HFF-Myc (cell line): ENCODE measurements at regions not wholly inside any gene's neighbourhood (a gene's known extent, or its start where the extent isn't known, plus 50 kb on each side); places are given as distances from the start of the nearest gene placed in this dataset.
"Not testable (repeated sequence)": the region's sequence is repeated elsewhere in the genome, so short reads cannot be mapped to it uniquely, and the experiment has no call there.

Experiments
- DNase-seq: peaks from one replicate; pipeline ENCODE4 v3.0.0-alpha.2; 2011; ENCODE audit warnings: low read depth; ENCODE audit errors: extremely low read depth
- H3K4me3 ChIP-seq: replicated peaks from 2 replicates; pipeline ENCODE4 v1.5.1; 2011; ENCODE audit warnings: low read depth, mild to moderate bottlenecking, control low read depth, low read length
- TF ChIP-seq, protein P1 (sequence below): IDR thresholded peaks from 2 replicates; pipeline ENCODE4 v1.5.1; 2012; ENCODE audit warnings: mild to moderate bottlenecking, low read depth, low read length, control low read depth; ENCODE audit errors: missing control alignments

DNA sequence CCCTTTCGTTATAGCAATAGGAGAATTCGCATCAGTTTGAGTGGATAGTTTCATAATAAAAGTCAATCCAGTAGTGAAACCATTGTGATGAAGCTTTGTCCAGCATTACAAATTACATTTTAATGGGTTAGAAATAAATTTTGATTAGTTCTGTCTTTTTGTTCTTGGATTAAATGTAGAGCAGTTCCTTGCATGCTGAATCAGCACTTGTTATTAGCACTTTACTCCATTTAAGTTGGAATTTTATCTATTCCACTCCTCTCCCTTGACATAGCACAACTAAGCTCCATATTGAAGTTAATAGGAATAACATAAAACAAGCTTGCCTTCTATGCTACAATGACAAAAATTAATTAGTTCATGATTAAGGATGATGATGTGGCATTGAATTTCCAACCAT, 624.1 kb downstream of the CCDC85A start:
- no peak for DNase-seq
- TF ChIP-seq, protein P1, sequence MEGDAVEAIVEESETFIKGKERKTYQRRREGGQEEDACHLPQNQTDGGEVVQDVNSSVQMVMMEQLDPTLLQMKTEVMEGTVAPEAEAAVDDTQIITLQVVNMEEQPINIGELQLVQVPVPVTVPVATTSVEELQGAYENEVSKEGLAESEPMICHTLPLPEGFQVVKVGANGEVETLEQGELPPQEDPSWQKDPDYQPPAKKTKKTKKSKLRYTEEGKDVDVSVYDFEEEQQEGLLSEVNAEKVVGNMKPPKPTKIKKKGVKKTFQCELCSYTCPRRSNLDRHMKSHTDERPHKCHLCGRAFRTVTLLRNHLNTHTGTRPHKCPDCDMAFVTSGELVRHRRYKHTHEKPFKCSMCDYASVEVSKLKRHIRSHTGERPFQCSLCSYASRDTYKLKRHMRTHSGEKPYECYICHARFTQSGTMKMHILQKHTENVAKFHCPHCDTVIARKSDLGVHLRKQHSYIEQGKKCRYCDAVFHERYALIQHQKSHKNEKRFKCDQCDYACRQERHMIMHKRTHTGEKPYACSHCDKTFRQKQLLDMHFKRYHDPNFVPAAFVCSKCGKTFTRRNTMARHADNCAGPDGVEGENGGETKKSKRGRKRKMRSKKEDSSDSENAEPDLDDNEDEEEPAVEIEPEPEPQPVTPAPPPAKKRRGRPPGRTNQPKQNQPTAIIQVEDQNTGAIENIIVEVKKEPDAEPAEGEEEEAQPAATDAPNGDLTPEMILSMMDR, result no peak
- no peak overlapping the region for H3K4me3 ChIP-seq

DNA sequence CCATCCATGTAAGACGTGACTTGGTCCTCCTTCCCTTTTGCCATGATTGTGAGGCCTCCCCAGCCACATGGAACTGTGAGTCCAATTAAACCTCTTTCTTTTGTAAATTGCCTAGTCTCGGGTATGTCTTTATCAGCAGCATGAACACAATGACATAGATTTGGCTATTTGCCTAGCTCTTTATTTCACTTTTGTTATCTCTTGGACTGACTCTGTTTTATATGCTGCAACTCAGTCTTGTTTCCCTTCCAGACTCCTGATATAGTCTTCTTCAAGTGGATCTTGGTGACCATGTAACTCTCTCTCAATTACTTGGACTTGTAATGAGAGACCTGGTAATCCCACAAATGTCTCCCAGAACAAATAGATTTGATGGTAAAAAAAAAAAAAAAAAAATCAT, 627.6 kb downstream of the CCDC85A start:
- TF ChIP-seq, protein P1, result no peak
- H3K4me3 ChIP-seq, result no peak overlapping the region
- DNase-seq, result no peak

DNA sequence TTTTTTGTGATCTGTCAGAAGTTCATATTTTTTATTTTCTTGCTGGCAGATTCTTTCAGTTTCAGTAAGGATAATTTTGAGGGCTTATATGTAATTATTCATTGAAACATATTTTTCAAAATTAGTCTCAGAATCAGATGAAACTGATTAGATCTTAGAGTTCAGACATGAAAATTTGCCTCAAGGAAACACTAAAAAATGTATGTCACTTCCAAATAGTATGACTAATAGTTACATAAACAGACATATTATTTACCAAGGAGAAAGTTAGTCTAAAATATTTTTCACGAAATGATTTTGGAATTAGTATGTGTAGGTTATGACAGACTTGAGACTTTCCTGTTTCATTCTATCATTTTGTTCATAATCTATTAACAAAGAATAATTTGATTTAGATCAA, 628.6 kb downstream of the CCDC85A start:
- TF ChIP-seq, protein P1, result no peak
- H3K4me3 ChIP-seq, result no peak overlapping the region
- no peak for DNase-seq

DNA sequence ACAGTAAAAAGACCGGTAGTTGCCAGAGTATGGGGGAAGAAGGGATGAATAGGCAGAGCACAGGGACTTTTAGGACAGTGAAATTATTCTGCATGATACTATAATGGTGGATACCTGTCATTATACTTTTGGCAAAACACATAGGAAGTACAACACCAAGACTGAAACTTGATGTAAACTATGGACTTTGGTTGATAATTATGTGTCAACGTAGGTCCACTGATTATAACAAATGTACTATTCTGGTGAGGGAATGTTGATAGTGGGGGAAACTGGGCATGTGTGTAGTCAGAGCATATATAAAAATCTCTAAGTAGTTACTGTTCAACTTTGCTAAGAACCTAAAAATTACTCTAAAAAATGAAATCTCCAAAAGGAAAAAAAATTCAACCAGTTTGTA, 629.7 kb downstream of the CCDC85A start:
- TF ChIP-seq, protein P1, result no peak
- H3K4me3 ChIP-seq, result no peak overlapping the region
- DNase-seq, result no peak

DNA sequence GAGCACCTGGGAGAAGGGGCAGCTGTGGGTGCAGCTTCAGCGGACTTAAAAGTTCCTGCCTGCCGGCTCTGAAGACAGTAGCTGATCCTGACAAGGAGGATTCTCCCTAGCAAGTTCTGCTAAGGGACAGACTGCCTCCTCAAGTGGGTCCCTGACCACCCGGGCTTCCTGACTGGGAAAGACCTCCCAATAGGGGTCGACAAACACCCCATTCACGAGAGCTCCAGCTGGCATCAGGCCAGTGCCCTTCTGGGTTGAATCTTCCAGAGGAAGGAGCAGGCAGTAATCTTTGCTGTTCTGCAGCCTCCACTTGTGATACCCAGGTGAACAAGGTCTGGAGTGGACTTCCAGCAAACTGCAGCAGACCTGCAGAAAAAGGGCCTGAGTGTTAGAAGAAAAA, 632.9 kb downstream of the CCDC85A start:
- no peak for DNase-seq
- TF ChIP-seq, protein P1, result no peak
- no peak overlapping the region for H3K4me3 ChIP-seq

DNA sequence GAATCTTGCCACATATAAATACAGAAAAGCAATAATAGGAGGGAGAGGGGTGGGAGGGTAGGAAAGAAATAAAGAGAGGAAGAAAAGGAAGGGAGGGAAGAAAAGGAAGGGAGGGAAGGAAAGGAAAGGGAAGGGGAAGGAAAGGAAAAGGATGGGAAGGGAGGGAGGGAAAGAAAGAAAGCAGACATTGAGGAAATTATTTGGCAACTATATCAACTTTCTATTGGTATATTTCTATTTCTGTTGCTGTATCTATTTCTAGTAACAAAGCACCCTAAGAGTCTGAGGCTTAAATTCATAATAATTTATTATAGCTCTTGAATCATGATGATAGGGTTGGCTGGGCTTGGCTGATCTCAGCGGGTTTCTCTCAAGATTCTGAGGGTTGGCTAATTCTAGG, 648.0 kb downstream of the CCDC85A start:
- no peak for DNase-seq
- TF ChIP-seq, protein P1, result no peak
- no peak overlapping the region for H3K4me3 ChIP-seq

DNA sequence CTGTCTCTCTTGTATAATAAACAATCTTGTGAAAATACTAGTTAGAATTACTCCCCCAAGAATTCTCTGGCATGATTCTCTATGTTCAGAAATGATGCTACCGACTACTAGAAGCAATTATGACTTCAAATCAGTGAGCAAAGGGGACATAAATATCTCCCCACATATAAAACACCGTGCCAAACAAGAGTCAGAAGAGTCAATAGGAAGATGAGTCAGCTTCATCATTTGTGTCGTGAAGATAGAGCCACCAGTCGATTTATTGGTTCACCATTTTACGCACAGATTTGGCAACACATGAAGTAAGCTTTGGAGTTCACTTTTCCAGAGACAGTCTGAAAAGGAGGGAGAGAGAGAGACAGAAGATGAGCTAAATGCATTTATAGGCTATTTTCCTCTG, 650.9 kb downstream of the CCDC85A start:
- DNase-seq, result no peak
- TF ChIP-seq, protein P1, result no peak
- H3K4me3 ChIP-seq, result no peak overlapping the region

DNA sequence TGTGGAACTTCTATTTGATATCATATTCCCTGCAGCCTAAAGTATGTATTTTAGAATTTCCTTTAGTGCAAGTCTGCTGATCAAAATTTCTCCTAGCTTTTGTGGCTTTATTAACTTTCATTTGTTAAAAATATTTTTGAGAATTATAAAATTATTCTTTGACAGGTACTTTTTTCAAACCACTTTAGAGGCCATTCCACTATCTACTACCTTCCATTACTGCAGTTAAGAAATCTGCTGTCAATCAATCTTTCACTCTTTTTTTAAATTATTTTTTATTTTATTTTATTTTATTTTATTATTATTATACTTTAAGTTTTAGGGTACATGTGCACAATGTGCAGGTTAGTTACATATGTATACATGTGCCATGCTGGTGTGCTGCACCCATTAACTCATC, 656.2 kb downstream of the CCDC85A start:
- not testable (repeated sequence) for H3K4me3 ChIP-seq, DNase-seq
